AG04449 (cell line): ENCODE measurements at regions not wholly inside any gene's neighbourhood (a gene's known extent, or its start where the extent isn't known, plus 50 kb on each side); places are given as distances from the start of the nearest gene placed in this dataset.

Source experiments
- CTCF ChIA-PET: fragments of 350-600 bp; formaldehyde crosslinking; extraction: SDS; loops from one replicate; lab custom pipeline; 2021; ENCODE audit warnings: antibody characterized with exemption; lab: Yijun Ruan, JAX
- POLR2A ChIA-PET: fragments of 400-600, 350-600 bp; formaldehyde crosslinking; extraction: SDS; loops from one replicate; lab custom pipeline; 2020; ENCODE audit warnings: antibody characterized with exemption, inconsistent platforms; lab: Yijun Ruan, JAX
- DNase-seq: peaks from one replicate; pipeline ENCODE4 v3.0.0-alpha.2; 2010; ENCODE audit warnings: low read depth, low spot score
- H3K4me3 ChIP-seq: 2 replicates; pipeline ENCODE4 v1.5.1; 2011; ENCODE audit warnings: low read depth, mild to moderate bottlenecking, control low read depth, low read length
- CTCF ChIP-seq: IDR thresholded peaks from one replicate; pipeline ENCODE4 v1.5.1; 2011; ENCODE audit warnings: mild to moderate bottlenecking, moderate library complexity, low read length, control low read depth, inconsistent platforms; ENCODE audit not compliant: insufficient read depth; ENCODE audit errors: missing control alignments

GRCh38 chr14:35940291-35940690 lies 114.2 kb downstream of the BRMS1L start:
- ChIA-PET CTCF (no interaction called here), POLR2A (no interaction called here)
- H3K4me3 ChIP-seq, result peak overlapping the region; percentile 2; the same call in 1 of the 2 replicates
- no peak for DNase-seq
- no peak for TF ChIP-seq CTCF

GRCh38 chr14:35938770-35939169 lies 112.6 kb downstream of the BRMS1L start:
- TF ChIP-seq CTCF, result no peak
- ChIA-PET CTCF (interaction anchor here (0.8 kb wide), 1 partner anchor 55 kb away, joined by 3 read pairs; no protein-coding TSS in a partner anchor), POLR2A (no interaction called here)
- no peak overlapping the region for H3K4me3 ChIP-seq
- no peak for DNase-seq

GRCh38 chr14:35934499-35934898 lies 108.4 kb downstream of the BRMS1L start:
- TF ChIP-seq CTCF, result no peak
- DNase-seq, result no peak
- ChIA-PET POLR2A (no interaction called here), CTCF (no interaction called here)
- no peak overlapping the region for H3K4me3 ChIP-seq

GRCh38 chr14:35932659-35933159 lies 106.6 kb downstream of the BRMS1L start:
- CTCF ChIA-PET, result no interaction called here

GRCh38 chr14:35932136-35932535 lies 106.0 kb downstream of the BRMS1L start:
- DNase-seq, result no peak
- no peak for TF ChIP-seq CTCF
- POLR2A ChIA-PET, result no interaction called here
- CTCF ChIA-PET, result no interaction called here
- no peak overlapping the region for H3K4me3 ChIP-seq

More at GRCh38 chr14:35932659-35933159, 106.6 kb downstream of the BRMS1L start:
- no peak for DNase-seq
- no peak for TF ChIP-seq CTCF
- no peak overlapping the region for H3K4me3 ChIP-seq
- POLR2A ChIA-PET, result no interaction called here

GRCh38 chr14:35931346-35931745 lies 105.2 kb downstream of the BRMS1L start:
- no peak overlapping the region for H3K4me3 ChIP-seq
- ChIA-PET POLR2A (no interaction called here), CTCF (no interaction called here)
- no peak for TF ChIP-seq CTCF
- no peak for DNase-seq
